H9 (cell line): ENCODE measurements at regions not wholly inside any gene's neighbourhood (a gene's known extent, or its start where the extent isn't known, plus 50 kb on each side); places are given as distances from the start of the nearest gene placed in this dataset.

Experiments used
- DNase-seq: peaks from one replicate; pipeline ENCODE4 v3.0.0-alpha.2; 2017
- H2AFZ ChIP-seq: one replicate; pipeline ENCODE4 v1.6.1; 2013; ENCODE audit warnings: mild to moderate bottlenecking, low read length, control low read depth, moderate library complexity
- H2AK5ac ChIP-seq: 2 replicates; pipeline ENCODE4 v1.6.1; 2013; ENCODE audit warnings: low read length, control low read depth, mixed read lengths; ENCODE audit not compliant: insufficient read length
- H2BK120ac ChIP-seq: one replicate; pipeline ENCODE4 v1.6.1; 2013; ENCODE audit warnings: low read depth, mild to moderate bottlenecking, low read length, control low read depth, inconsistent platforms; ENCODE audit not compliant: poor library complexity, severe bottlenecking
- H2BK12ac ChIP-seq: 2 replicates; pipeline ENCODE4 v1.6.1; 2013; ENCODE audit warnings: low read length, control low read depth, mixed read lengths, low read depth; ENCODE audit not compliant: insufficient read length
- H2BK15ac ChIP-seq: 2 replicates; pipeline ENCODE4 v1.6.1; 2013; ENCODE audit warnings: low read depth, low read length, control low read depth
- H2BK20ac ChIP-seq: one replicate; pipeline ENCODE4 v1.6.1; 2013; ENCODE audit warnings: low read depth, mild to moderate bottlenecking, low read length, control low read depth, inconsistent platforms; ENCODE audit not compliant: poor library complexity, severe bottlenecking
- H2BK5ac ChIP-seq: 2 replicates; pipeline ENCODE4 v1.6.1; 2013; ENCODE audit warnings: low read length, control low read depth, mixed read lengths; ENCODE audit not compliant: insufficient read length
- H3K14ac ChIP-seq: 2 replicates; pipeline ENCODE4 v1.6.1; 2013; ENCODE audit warnings: low read length, control low read depth; ENCODE audit not compliant: insufficient read depth
- H3K18ac ChIP-seq: 2 replicates; pipeline ENCODE4 v1.6.1; 2013; ENCODE audit warnings: low read depth, mild to moderate bottlenecking, mixed read lengths, low read length, control low read depth; ENCODE audit not compliant: insufficient read length
- H3K23ac ChIP-seq: 2 replicates; pipeline ENCODE4 v1.6.1; 2013; ENCODE audit warnings: low read length, control low read depth, mixed read lengths, low read depth; ENCODE audit not compliant: insufficient read length
- H3K23me2 ChIP-seq: 2 replicates; pipeline ENCODE4 v1.6.1; 2013; ENCODE audit warnings: low read depth, mild to moderate bottlenecking, mixed read lengths, low read length, control low read depth; ENCODE audit not compliant: insufficient read length, poor library complexity, severe bottlenecking
- H3K27ac ChIP-seq: 2 replicates; pipeline ENCODE4 v1.5.1; 2013; ENCODE audit warnings: low read length, control low read depth, mixed read lengths, low read depth; ENCODE audit not compliant: insufficient read length
- H3K27me3 ChIP-seq: 2 replicates; pipeline ENCODE4 v1.6.1; 2013; ENCODE audit warnings: low read length, control low read depth, inconsistent platforms; ENCODE audit not compliant: insufficient read depth
- H3K4ac ChIP-seq: 2 replicates; pipeline ENCODE4 v1.6.1; 2013; ENCODE audit warnings: low read depth, mild to moderate bottlenecking, control low read depth, inconsistent platforms, low read length, moderate library complexity
- H3K4me1 ChIP-seq: 2 replicates; pipeline ENCODE4 v1.6.1; 2013; ENCODE audit warnings: low read length, control low read depth, inconsistent platforms; ENCODE audit not compliant: insufficient read depth
- H3K4me2 ChIP-seq: 2 replicates; pipeline ENCODE4 v1.6.1; 2013; ENCODE audit warnings: low read length, control low read depth, mixed read lengths; ENCODE audit not compliant: insufficient read length, insufficient read depth
- H3K56ac ChIP-seq: 2 replicates; pipeline ENCODE4 v1.6.1; 2013; ENCODE audit warnings: low read depth, mild to moderate bottlenecking, mixed read lengths, low read length, control low read depth; ENCODE audit not compliant: insufficient read length
- H3K79me1 ChIP-seq: 2 replicates; pipeline ENCODE4 v1.6.1; 2013; ENCODE audit warnings: low read depth, mild to moderate bottlenecking, moderate library complexity, low read length, control low read depth, inconsistent platforms; ENCODE audit not compliant: insufficient read depth, poor library complexity, severe bottlenecking
- H3K79me2 ChIP-seq: 2 replicates; pipeline ENCODE4 v1.6.1; 2013; ENCODE audit warnings: low read length, control low read depth, inconsistent platforms; ENCODE audit not compliant: insufficient read depth
- H3K9ac ChIP-seq: 2 replicates; pipeline ENCODE4 v1.6.1; 2013; ENCODE audit warnings: low read length, control low read depth, mixed read lengths; ENCODE audit not compliant: insufficient read length; ENCODE audit errors: extremely low read depth
- H3K9me3 ChIP-seq: one replicate; pipeline ENCODE4 v1.6.1; 2013; ENCODE audit warnings: low read depth, low read length, inconsistent platforms; ENCODE audit not compliant: control insufficient read depth
- H3T11ph ChIP-seq: one replicate; pipeline ENCODE4 v1.6.1; 2013; ENCODE audit warnings: mild to moderate bottlenecking, low read length, control low read depth, inconsistent platforms
- H4K20me1 ChIP-seq: one replicate; pipeline ENCODE4 v1.6.1; 2013; ENCODE audit not compliant: control insufficient read depth, insufficient read length, insufficient read depth
- H4K5ac ChIP-seq: 2 replicates; pipeline ENCODE4 v1.6.1; 2013; ENCODE audit warnings: low read depth, mild to moderate bottlenecking, mixed read lengths, low read length, control low read depth; ENCODE audit not compliant: insufficient read length
- H4K8ac ChIP-seq: replicated peaks from 2 replicates; pipeline ENCODE4 v1.6.1; 2013; ENCODE audit warnings: low read length, control low read depth, mixed read lengths, low read depth; ENCODE audit not compliant: insufficient read length
- H4K91ac ChIP-seq: 2 replicates; pipeline ENCODE4 v1.6.1; 2013; ENCODE audit warnings: low read depth, mild to moderate bottlenecking, moderate library complexity, mixed read lengths, low read length, control low read depth; ENCODE audit not compliant: insufficient read length
- H3K27ac Mint-ChIP-seq, 3 experiments: 2 replicates in 2 of 3; 3 replicates in 1 of 3; pipeline ENCODE4 v1.8.0; 2020 to 2021; ENCODE audit warnings: mixed read lengths in 3 of 3, mild to moderate bottlenecking in 1 of 3, moderate library complexity in 1 of 3
- H3K27me3 Mint-ChIP-seq: 2 replicates; pipeline ENCODE4 v1.8.0; 2021; ENCODE audit warnings: low read depth, mild to moderate bottlenecking, moderate library complexity, mixed read lengths
- H3K36me3 Mint-ChIP-seq, 3 experiments: 2 replicates in 2 of 3; 3 replicates in 1 of 3; pipeline ENCODE4 v1.8.0; 2020 to 2021; ENCODE audit warnings: low read depth in 3 of 3, mixed read lengths in 3 of 3; ENCODE audit not compliant: insufficient read depth in 1 of 3
- H3K4me1 Mint-ChIP-seq, 2 experiments: 2 replicates each; pipeline ENCODE4 v1.8.0; 2020; ENCODE audit warnings: mixed read lengths in 2 of 2
- H3K4me3 Mint-ChIP-seq, 2 experiments: 2 replicates in 1 of 2; 3 replicates in 1 of 2; pipeline ENCODE4 v1.8.0; 2020 to 2021; ENCODE audit warnings: mild to moderate bottlenecking in 2 of 2, mixed read lengths in 2 of 2, moderate library complexity in 1 of 2
- H3K9me3 Mint-ChIP-seq, 2 experiments: 2 replicates in 1 of 2; 3 replicates in 1 of 2; pipeline ENCODE4 v1.8.0; 2020; ENCODE audit warnings: mild to moderate bottlenecking in 2 of 2, mixed read lengths in 2 of 2, moderate library complexity in 1 of 2
- WGBS: extraction: QIAGEN DNeasy Blood & Tissue Kit; methylation state at CpG from one replicate; pipeline ENCODE4 v1.1.7; 2013; ENCODE audit warnings: missing lambda C conversion rate, low lambda C conversion rate, mixed read lengths; ENCODE audit not compliant: insufficient read length; ENCODE audit errors: extremely low coverage; 5-methylcytosine and 5-hydroxymethylcytosine counted together
- TF ChIP-seq, protein P1 (sequence below): fragments of 200-600 bp; sonication (generic); conservative IDR thresholded peaks from 3 replicates; pipeline ENCODE4 v1.8.0; 2021; ENCODE audit warnings: antibody characterized with exemption, mild to moderate bottlenecking

- Histone ChIP-seq H3K18ac (no peak overlapping the region), H2BK12ac (no peak overlapping the region), H3T11ph (no peak overlapping the region), H3K9ac (no peak overlapping the region), H3K27ac (no peak overlapping the region), H2AFZ (no peak overlapping the region), H3K23me2 (no peaks in the 10 kb centered on the region), H3K79me1 (no peaks in the 10 kb centered on the region), H2AK5ac (no peak overlapping the region), H3K56ac (no peak overlapping the region), H3K4me2 (no peak overlapping the region), H2BK5ac (no peak overlapping the region), H2BK120ac (no peak overlapping the region), H4K8ac (no peak overlapping the region), H2BK20ac (no peak overlapping the region), H3K4ac (no peak overlapping the region), H3K27me3 (no peaks in the 10 kb centered on the region), H3K14ac (no peak overlapping the region), H3K23ac (no peak overlapping the region), H4K5ac (no peak overlapping the region), H3K79me2 (no peaks in the 10 kb centered on the region), H2BK15ac (no peak overlapping the region), H3K9me3 (no peaks in the 10 kb centered on the region), H3K4me1 (no peaks in the 10 kb centered on the region), H4K20me1 (no peaks in the 10 kb centered on the region), H4K91ac (no peak overlapping the region)
- Mint-ChIP-seq H3K27ac (no peak overlapping the region), H3K4me3 (no peak overlapping the region), H3K36me3 (peaks cover 7 to 21% (median 12%) of the 10 kb centered on the region in 3 experiments), H3K9me3 (peaks cover 30 to 35% of the 10 kb centered on the region in 2 experiments), H3K27me3 (no peaks in the 10 kb centered on the region), H3K4me1 (no peaks in the 10 kb centered on the region)
- TF ChIP-seq, protein P1, sequence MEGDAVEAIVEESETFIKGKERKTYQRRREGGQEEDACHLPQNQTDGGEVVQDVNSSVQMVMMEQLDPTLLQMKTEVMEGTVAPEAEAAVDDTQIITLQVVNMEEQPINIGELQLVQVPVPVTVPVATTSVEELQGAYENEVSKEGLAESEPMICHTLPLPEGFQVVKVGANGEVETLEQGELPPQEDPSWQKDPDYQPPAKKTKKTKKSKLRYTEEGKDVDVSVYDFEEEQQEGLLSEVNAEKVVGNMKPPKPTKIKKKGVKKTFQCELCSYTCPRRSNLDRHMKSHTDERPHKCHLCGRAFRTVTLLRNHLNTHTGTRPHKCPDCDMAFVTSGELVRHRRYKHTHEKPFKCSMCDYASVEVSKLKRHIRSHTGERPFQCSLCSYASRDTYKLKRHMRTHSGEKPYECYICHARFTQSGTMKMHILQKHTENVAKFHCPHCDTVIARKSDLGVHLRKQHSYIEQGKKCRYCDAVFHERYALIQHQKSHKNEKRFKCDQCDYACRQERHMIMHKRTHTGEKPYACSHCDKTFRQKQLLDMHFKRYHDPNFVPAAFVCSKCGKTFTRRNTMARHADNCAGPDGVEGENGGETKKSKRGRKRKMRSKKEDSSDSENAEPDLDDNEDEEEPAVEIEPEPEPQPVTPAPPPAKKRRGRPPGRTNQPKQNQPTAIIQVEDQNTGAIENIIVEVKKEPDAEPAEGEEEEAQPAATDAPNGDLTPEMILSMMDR, result peak; percentile 68
- no peak for DNase-seq
- WGBS, result no CpG with 5 or more reads among the region's 1 CpG
These were observed 462.8 kb upstream of the ZWINT start for GRCh38 chr10:56823849-56824248.
